Stimulated activated CD4-positive, alpha-beta T cell treated with anti-CD3 and anti-CD28 coated beads, Interleukin-2, amount 100 ng/mL, for 48 hours (primary cell): ENCODE measurements at regions not wholly inside any gene's neighbourhood (a gene's known extent, or its start where the extent isn't known, plus 50 kb on each side); places are given as distances from the start of the nearest gene placed in this dataset.
"Not testable (repeated sequence)": the region's sequence is repeated elsewhere in the genome, so short reads cannot be mapped to it uniquely, and the experiment has no call there.

ENCODE experiments used
- DNase-seq, 2 donors: peaks; one replicate each; pipeline ENCODE4 v3.0.0-alpha.2; 2020

- no peak for DNase-seq
These were observed 51.3 kb upstream of the MOCS2 start for GRCh38 chr5:53160895-53161294.

- DNase-seq, result no peak
These were observed 52.3 kb upstream of the MOCS2 start for GRCh38 chr5:53161876-53162275.

GRCh38 chr5:53164478-53165165 is 55.1 kb upstream of the MOCS2 start:
- no peak for DNase-seq

GRCh38 chr5:53165431-53166182 is 56.0 kb upstream of the MOCS2 start:
- no peak for DNase-seq

GRCh38 chr5:53166183-53166495 is 56.6 kb upstream of the MOCS2 start:
- no peak for DNase-seq

GRCh38 chr5:53167836-53168235 is 58.3 kb upstream of the MOCS2 start:
- DNase-seq, result no peak

GRCh38 chr5:53169933-53170332 is 60.4 kb upstream of the MOCS2 start:
- DNase-seq, result no peak

- no peak for DNase-seq
These were observed 61.3 kb upstream of the MOCS2 start for GRCh38 chr5:53170746-53171349.

- not testable (repeated sequence) for DNase-seq
These were observed 62.5 kb upstream of the MOCS2 start for GRCh38 chr5:53172073-53172472.

GRCh38 chr5:53172630-53173029 is 63.1 kb upstream of the MOCS2 start:
- DNase-seq, result no peak

- no peak for DNase-seq
These were observed 63.5 kb upstream of the MOCS2 start for GRCh38 chr5:53173083-53173482.

- no peak for DNase-seq
These were observed 69.3 kb upstream of the MOCS2 start for GRCh38 chr5:53178830-53179229.

- no peak for DNase-seq
These were observed 70.1 kb upstream of the MOCS2 start for GRCh38 chr5:53179691-53180090.

GRCh38 chr5:53180538-53180937 is 71.0 kb upstream of the MOCS2 start:
- DNase-seq, result no peak

GRCh38 chr5:53180991-53181390 is 71.4 kb upstream of the MOCS2 start:
- DNase-seq, result no peak

- no peak for DNase-seq
These were observed 74.3 kb upstream of the MOCS2 start for GRCh38 chr5:53183880-53184279.

GRCh38 chr5:53191548-53192165 is 82.1 kb upstream of the MOCS2 start:
- no peak for DNase-seq

GRCh38 chr5:53194086-53194485 is 84.5 kb upstream of the MOCS2 start:
- DNase-seq, result no peak

GRCh38 chr5:53199882-53200281 is 90.3 kb upstream of the MOCS2 start:
- no peak for DNase-seq

GRCh38 chr5:53200306-53200705 is 90.7 kb upstream of the MOCS2 start:
- DNase-seq, result no peak

GRCh38 chr5:53201746-53202145 is 92.2 kb upstream of the MOCS2 start:
- DNase-seq, result no peak

- DNase-seq, result no peak
These were observed 97.0 kb upstream of the MOCS2 start for GRCh38 chr5:53206562-53206961.

GRCh38 chr5:53211799-53212198 is 102.2 kb upstream of the MOCS2 start:
- no peak for DNase-seq

- no peak for DNase-seq
These were observed 109.6 kb upstream of the MOCS2 start for GRCh38 chr5:53219174-53219573.
